GM23338 (cell line): ENCODE measurements at regions not wholly inside any gene's neighbourhood (a gene's known extent, or its start where the extent isn't known, plus 50 kb on each side); places are given as distances from the start of the nearest gene placed in this dataset.

ENCODE experiments used
- ATAC-seq: fragments of 200-7000 bp; cut with Tn5 transposase; 3 replicates; pipeline ENCODE4 v1.9.1; 2020
- DNase-seq: peaks from one replicate; pipeline ENCODE4 v3.0.0-alpha.2; 2015; ENCODE audit warnings: low spot score
- H2AFZ ChIP-seq: fragments of 200-600 bp; sonication (generic); 2 replicates; pipeline ENCODE4 v1.8.0; 2016; ENCODE audit warnings: antibody characterized with exemption, mild to moderate bottlenecking, moderate library complexity
- H3F3A ChIP-seq: fragments of 200-600 bp; sonication (generic); replicated peaks from 2 replicates; pipeline ENCODE4 v1.8.0; 2017; ENCODE audit warnings: antibody characterized with exemption, mixed run types, low read depth
- H3K27ac ChIP-seq: fragments of 200-600 bp; sonication (generic); 2 replicates; pipeline ENCODE4 v1.6.1; 2016; ENCODE audit warnings: low read depth
- H3K27me3 ChIP-seq: fragments of 200-600 bp; sonication (generic); 2 replicates; pipeline ENCODE4 v1.8.0; 2016; ENCODE audit warnings: mild to moderate bottlenecking, mixed run types, moderate library complexity; ENCODE audit not compliant: insufficient read depth
- H3K36me3 ChIP-seq: fragments of 200-600 bp; sonication (generic); 2 replicates; pipeline ENCODE4 v1.8.0; 2016; ENCODE audit warnings: mild to moderate bottlenecking; ENCODE audit not compliant: insufficient read depth
- H3K4me1 ChIP-seq: fragments of 200-600 bp; sonication (generic); 2 replicates; pipeline ENCODE4 v1.8.0; 2016; ENCODE audit warnings: mild to moderate bottlenecking, moderate library complexity; ENCODE audit not compliant: insufficient read depth
- H3K4me2 ChIP-seq: fragments of 200-600 bp; sonication (generic); 2 replicates; pipeline ENCODE4 v1.7.1; 2017; ENCODE audit warnings: mixed run types
- H3K4me3 ChIP-seq: fragments of 200-600 bp; sonication (generic); 2 replicates; pipeline ENCODE4 v1.6.1; 2016; ENCODE audit warnings: mixed run types
- H3K79me2 ChIP-seq: fragments of 200-600 bp; sonication (generic); replicated peaks from 2 replicates; pipeline ENCODE4 v1.8.0; 2017; ENCODE audit warnings: mild to moderate bottlenecking; ENCODE audit not compliant: insufficient read depth
- H3K9me2 ChIP-seq: fragments of 200-600 bp; sonication (generic); 2 replicates; pipeline ENCODE4 v1.8.0; 2017; ENCODE audit not compliant: insufficient read depth
- H4K20me1 ChIP-seq: fragments of 200-600 bp; sonication (generic); replicated peaks from 2 replicates; pipeline ENCODE4 v1.8.0; 2017; ENCODE audit warnings: mild to moderate bottlenecking; ENCODE audit not compliant: insufficient read depth
- H3K27ac Mint-ChIP-seq: 2 replicates; pipeline ENCODE4 v1.8.0; 2020; ENCODE audit warnings: inconsistent platforms, mild to moderate bottlenecking, moderate library complexity, mixed read lengths
- H3K27me3 Mint-ChIP-seq: 3 replicates; pipeline ENCODE4 v1.8.0; 2022; ENCODE audit warnings: low read depth, mild to moderate bottlenecking, moderate library complexity, mixed read lengths, inconsistent platforms; ENCODE audit not compliant: insufficient read depth, poor library complexity
- H3K36me3 Mint-ChIP-seq: 3 replicates; pipeline ENCODE4 v1.8.0; 2021; ENCODE audit warnings: low read depth, mild to moderate bottlenecking, inconsistent platforms, moderate library complexity, mixed read lengths
- H3K4me1 Mint-ChIP-seq: 3 replicates; pipeline ENCODE4 v1.8.0; 2020; ENCODE audit warnings: mild to moderate bottlenecking, inconsistent platforms, mixed read lengths
- H3K4me3 Mint-ChIP-seq: 3 replicates; pipeline ENCODE4 v1.8.0; 2021; ENCODE audit warnings: moderate library complexity, mild to moderate bottlenecking, inconsistent platforms, mixed read lengths
- H3K9me3 Mint-ChIP-seq: 3 replicates; pipeline ENCODE4 v1.8.0; 2020; ENCODE audit warnings: moderate library complexity, mild to moderate bottlenecking, inconsistent platforms, mixed read lengths
- CREB1 ChIP-seq: fragments of 250-450 bp; sonication (Bioruptor Pico); IDR thresholded peaks from 2 replicates; pipeline ENCODE4 v1.5.0; 2020; ENCODE audit warnings: low read depth, mild to moderate bottlenecking, moderate library complexity
- EZH2 ChIP-seq: fragments of 200-600 bp; sonication (generic); IDR thresholded peaks from one replicate; pipeline ENCODE4 v1.8.0; 2017; ENCODE audit warnings: antibody characterized with exemption, mild to moderate bottlenecking, low read depth; ENCODE audit not compliant: unreplicated experiment
- EZH2phosphoT487 ChIP-seq: fragments of 200-600 bp; sonication (generic); IDR thresholded peaks from one replicate; pipeline ENCODE4 v1.8.1; 2018; ENCODE audit warnings: antibody characterized with exemption; ENCODE audit not compliant: unreplicated experiment
- JUNB ChIP-seq: IDR thresholded peaks from one replicate; pipeline ENCODE4 v1.6.1; 2016; ENCODE audit warnings: antibody characterized with exemption; ENCODE audit not compliant: unreplicated experiment
- NANOG ChIP-seq: IDR thresholded peaks from 2 replicates; pipeline ENCODE4 v1.6.1; 2016; ENCODE audit warnings: antibody characterized with exemption, borderline replicate concordance
- ZNF114 ChIP-seq: fragments of 250-450 bp; sonication (Bioruptor Pico); IDR thresholded peaks from 2 replicates; pipeline ENCODE4 v1.5.0; 2020; ENCODE audit warnings: mild to moderate bottlenecking, moderate library complexity
- TF ChIP-seq, protein P1 (sequence below): fragments of 250-450 bp; sonication (Bioruptor Pico); IDR thresholded peaks from 2 replicates; pipeline ENCODE4 v1.5.0; 2020; ENCODE audit warnings: mild to moderate bottlenecking, moderate library complexity
- TF ChIP-seq, protein P2 (sequence below): IDR thresholded peaks from 2 replicates; pipeline ENCODE4 v1.6.1; 2016; ENCODE audit warnings: antibody characterized with exemption

DNA sequence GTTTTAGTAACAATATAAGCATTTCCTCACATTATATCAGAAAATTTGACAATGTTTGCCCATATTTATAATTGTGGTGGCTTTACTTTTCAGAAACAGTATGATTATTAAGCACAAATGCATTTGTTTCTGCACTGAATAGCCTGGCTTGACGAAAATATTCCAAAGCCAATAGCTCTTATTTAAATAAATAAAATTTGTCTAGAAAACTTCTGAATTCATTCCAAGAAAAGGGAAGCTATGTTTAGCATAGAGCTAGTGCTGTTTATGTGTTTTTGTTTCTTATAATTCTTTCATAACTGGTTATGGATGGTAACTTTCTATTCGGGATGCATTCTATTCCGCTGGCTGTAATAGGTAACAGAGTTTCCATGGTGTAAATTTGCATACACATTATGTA is 268.6 kb downstream of the PTBP2 start (continued):
- TF ChIP-seq, protein P1, sequence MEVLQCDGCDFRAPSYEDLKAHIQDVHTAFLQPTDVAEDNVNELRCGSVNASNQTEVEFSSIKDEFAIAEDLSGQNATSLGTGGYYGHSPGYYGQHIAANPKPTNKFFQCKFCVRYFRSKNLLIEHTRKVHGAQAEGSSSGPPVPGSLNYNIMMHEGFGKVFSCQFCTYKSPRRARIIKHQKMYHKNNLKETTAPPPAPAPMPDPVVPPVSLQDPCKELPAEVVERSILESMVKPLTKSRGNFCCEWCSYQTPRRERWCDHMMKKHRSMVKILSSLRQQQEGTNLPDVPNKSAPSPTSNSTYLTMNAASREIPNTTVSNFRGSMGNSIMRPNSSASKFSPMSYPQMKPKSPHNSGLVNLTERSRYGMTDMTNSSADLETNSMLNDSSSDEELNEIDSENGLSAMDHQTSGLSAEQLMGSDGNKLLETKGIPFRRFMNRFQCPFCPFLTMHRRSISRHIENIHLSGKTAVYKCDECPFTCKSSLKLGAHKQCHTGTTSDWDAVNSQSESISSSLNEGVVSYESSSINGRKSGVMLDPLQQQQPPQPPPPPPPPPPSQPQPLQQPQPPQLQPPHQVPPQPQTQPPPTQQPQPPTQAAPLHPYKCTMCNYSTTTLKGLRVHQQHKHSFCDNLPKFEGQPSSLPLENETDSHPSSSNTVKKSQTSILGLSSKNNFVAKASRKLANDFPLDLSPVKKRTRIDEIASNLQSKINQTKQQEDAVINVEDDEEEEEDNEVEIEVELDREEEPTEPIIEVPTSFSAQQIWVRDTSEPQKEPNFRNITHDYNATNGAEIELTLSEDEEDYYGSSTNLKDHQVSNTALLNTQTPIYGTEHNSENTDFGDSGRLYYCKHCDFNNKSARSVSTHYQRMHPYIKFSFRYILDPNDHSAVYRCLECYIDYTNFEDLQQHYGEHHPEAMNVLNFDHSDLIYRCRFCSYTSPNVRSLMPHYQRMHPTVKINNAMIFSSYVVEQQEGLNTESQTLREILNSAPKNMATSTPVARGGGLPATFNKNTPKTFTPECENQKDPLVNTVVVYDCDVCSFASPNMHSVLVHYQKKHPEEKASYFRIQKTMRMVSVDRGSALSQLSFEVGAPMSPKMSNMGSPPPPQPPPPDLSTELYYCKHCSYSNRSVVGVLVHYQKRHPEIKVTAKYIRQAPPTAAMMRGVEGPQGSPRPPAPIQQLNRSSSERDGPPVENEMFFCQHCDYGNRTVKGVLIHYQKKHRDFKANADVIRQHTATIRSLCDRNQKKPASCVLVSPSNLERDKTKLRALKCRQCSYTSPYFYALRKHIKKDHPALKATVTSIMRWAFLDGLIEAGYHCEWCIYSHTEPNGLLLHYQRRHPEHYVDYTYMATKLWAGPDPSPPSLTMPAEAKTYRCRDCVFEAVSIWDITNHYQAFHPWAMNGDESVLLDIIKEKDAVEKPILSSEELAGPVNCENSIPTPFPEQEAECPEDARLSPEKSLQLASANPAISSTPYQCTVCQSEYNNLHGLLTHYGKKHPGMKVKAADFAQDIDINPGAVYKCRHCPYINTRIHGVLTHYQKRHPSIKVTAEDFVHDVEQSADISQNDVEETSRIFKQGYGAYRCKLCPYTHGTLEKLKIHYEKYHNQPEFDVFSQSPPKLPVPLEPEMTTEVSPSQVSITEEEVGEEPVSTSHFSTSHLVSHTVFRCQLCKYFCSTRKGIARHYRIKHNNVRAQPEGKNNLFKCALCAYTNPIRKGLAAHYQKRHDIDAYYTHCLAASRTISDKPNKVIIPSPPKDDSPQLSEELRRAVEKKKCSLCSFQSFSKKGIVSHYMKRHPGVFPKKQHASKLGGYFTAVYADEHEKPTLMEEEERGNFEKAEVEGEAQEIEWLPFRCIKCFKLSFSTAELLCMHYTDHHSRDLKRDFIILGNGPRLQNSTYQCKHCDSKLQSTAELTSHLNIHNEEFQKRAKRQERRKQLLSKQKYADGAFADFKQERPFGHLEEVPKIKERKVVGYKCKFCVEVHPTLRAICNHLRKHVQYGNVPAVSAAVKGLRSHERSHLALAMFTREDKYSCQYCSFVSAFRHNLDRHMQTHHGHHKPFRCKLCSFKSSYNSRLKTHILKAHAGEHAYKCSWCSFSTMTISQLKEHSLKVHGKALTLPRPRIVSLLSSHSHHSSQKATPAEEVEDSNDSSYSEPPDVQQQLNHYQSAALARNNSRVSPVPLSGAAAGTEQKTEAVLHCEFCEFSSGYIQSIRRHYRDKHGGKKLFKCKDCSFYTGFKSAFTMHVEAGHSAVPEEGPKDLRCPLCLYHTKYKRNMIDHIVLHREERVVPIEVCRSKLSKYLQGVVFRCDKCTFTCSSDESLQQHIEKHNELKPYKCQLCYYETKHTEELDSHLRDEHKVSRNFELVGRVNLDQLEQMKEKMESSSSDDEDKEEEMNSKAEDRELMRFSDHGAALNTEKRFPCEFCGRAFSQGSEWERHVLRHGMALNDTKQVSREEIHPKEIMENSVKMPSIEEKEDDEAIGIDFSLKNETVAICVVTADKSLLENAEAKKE: no peak
- no peak for TF ChIP-seq CREB1 (CRISPR knock-in tag)

DNA sequence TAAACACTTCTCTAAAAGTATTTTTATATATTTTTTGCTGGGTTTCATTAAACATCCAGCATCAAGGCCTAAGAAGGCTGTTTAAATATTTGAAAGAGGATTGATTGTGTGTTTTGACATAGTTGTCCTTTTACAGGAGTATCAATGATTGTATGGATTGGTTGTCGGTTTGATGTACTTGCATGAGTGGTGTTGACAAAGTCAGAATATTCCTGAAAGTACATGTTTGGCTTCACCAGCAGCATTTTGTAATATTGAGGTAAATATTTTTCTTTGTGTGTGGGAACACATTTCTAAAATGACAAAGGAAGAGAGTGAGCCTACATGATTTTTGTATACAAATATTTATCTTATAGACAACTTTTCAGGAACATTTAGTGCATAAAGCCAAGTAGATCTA is 269.7 kb downstream of the PTBP2 start:
- Mint-ChIP-seq H3K27ac (no peak overlapping the region), H3K4me3 (no peak overlapping the region), H3K27me3 (no peaks in the 10 kb centered on the region), H3K36me3 (no peaks in the 10 kb centered on the region), H3K4me1 (peaks cover 2% of the 10 kb centered on the region; the same call in 2 of the 3 replicates), H3K9me3 (peaks cover 2% of the 10 kb centered on the region; the same call in 2 of the 3 replicates)
- Histone ChIP-seq H2AFZ (no peak overlapping the region), H3F3A (no peaks in the 10 kb centered on the region), H3K4me3 (no peak overlapping the region), H3K27ac (no peak overlapping the region), H4K20me1 (no peaks in the 10 kb centered on the region), H3K9me2 (0 out of 2 replicates have a peak, but pooled peaks cover 5% of the 10 kb centered on the region), H3K79me2 (no peaks in the 10 kb centered on the region), H3K36me3 (no peaks in the 10 kb centered on the region), H3K4me1 (no peaks in the 10 kb centered on the region), H3K27me3 (no peaks in the 10 kb centered on the region), H3K4me2 (no peak overlapping the region)
- ATAC-seq (no peak), DNase-seq (no peak)
- TF ChIP-seq, protein P1: no peak
- TF ChIP-seq JUNB (no peak), EZH2 (no peak), EZH2phosphoT487 (no peak), NANOG (no peak), ZNF114 (CRISPR knock-in tag) (no peak)
- TF ChIP-seq, protein P2, sequence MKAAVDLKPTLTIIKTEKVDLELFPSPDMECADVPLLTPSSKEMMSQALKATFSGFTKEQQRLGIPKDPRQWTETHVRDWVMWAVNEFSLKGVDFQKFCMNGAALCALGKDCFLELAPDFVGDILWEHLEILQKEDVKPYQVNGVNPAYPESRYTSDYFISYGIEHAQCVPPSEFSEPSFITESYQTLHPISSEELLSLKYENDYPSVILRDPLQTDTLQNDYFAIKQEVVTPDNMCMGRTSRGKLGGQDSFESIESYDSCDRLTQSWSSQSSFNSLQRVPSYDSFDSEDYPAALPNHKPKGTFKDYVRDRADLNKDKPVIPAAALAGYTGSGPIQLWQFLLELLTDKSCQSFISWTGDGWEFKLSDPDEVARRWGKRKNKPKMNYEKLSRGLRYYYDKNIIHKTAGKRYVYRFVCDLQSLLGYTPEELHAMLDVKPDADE: no peak
